Hepatocyte (in vitro differentiated cells): ENCODE measurements at regions not wholly inside any gene's neighbourhood (a gene's known extent, or its start where the extent isn't known, plus 50 kb on each side); places are given as distances from the start of the nearest gene placed in this dataset.

Experiments used
- DNase-seq: peaks from one replicate; pipeline ENCODE4 v3.0.0-alpha.2; 2016; ENCODE audit warnings: low spot score
- H2AFZ ChIP-seq: fragments of 200-600 bp; sonication (generic); 2 replicates; pipeline ENCODE4 v1.6.0; 2016; ENCODE audit warnings: antibody characterized with exemption, mild to moderate bottlenecking
- H3K27ac ChIP-seq: fragments of 200-600 bp; sonication (generic); 2 replicates; pipeline ENCODE4 v1.5.1; 2016; ENCODE audit warnings: mild to moderate bottlenecking
- H3K27me3 ChIP-seq: fragments of 200-600 bp; sonication (generic); 2 replicates; pipeline ENCODE4 v1.6.1; 2016
- H3K36me3 ChIP-seq: fragments of 200-600 bp; sonication (generic); replicated peaks from 2 replicates; pipeline ENCODE4 v1.5.1; 2016; ENCODE audit warnings: low read depth; ENCODE audit not compliant: insufficient read depth
- H3K4me1 ChIP-seq: fragments of 200-600 bp; sonication (generic); 2 replicates; pipeline ENCODE4 v1.5.1; 2016; ENCODE audit warnings: mild to moderate bottlenecking, moderate library complexity; ENCODE audit not compliant: insufficient read depth
- H3K4me2 ChIP-seq: fragments of 200-600 bp; sonication (generic); 2 replicates; pipeline ENCODE4 v1.6.0; 2016
- H3K4me3 ChIP-seq: fragments of 200-600 bp; sonication (generic); 2 replicates; pipeline ENCODE4 v1.5.1; 2016; ENCODE audit warnings: mild to moderate bottlenecking
- H3K79me2 ChIP-seq: fragments of 200-600 bp; sonication (generic); 2 replicates; pipeline ENCODE4 v1.6.0; 2017; ENCODE audit warnings: mild to moderate bottlenecking
- H3K9me2 ChIP-seq: fragments of 200-600 bp; sonication (generic); replicated peaks from 2 replicates; pipeline ENCODE4 v1.6.0; 2017; ENCODE audit warnings: mild to moderate bottlenecking; ENCODE audit not compliant: insufficient read depth
- H3K9me3 ChIP-seq: fragments of 200-600 bp; sonication (generic); 2 replicates; pipeline ENCODE4 v1.5.1; 2016; ENCODE audit warnings: low read depth, mild to moderate bottlenecking
- H4K20me1 ChIP-seq: fragments of 200-600 bp; sonication (generic); 2 replicates; pipeline ENCODE4 v1.6.0; 2016; ENCODE audit warnings: mild to moderate bottlenecking; ENCODE audit not compliant: insufficient read depth, poor library complexity, severe bottlenecking
- CTCF ChIP-seq: fragments of 200-600 bp; sonication (generic); IDR thresholded peaks from 2 replicates; pipeline ENCODE4 v1.5.1; 2016; ENCODE audit warnings: antibody characterized with exemption, mild to moderate bottlenecking; ENCODE audit not compliant: poor library complexity
- EZH2 ChIP-seq: fragments of 200-600 bp; sonication (generic); IDR thresholded peaks from 2 replicates; pipeline ENCODE4 v1.6.1; 2016; ENCODE audit warnings: antibody characterized with exemption, mild to moderate bottlenecking, borderline replicate concordance
- EZH2phosphoT487 ChIP-seq: fragments of 200-600 bp; sonication (generic); IDR thresholded peaks from one replicate; pipeline ENCODE4 v1.6.1; 2018; ENCODE audit warnings: antibody characterized with exemption, mild to moderate bottlenecking, low read depth, moderate library complexity; ENCODE audit not compliant: unreplicated experiment, severe bottlenecking
- WGBS: methylation state at CpG from one replicate; pipeline ENCODE4 v1.1.6; 2016; ENCODE audit warnings: low lambda C conversion rate; ENCODE audit errors: missing lambda C conversion rate; 5-methylcytosine and 5-hydroxymethylcytosine counted together

- Histone ChIP-seq H3K9me3 (no peaks in the 10 kb centered on the region), H4K20me1 (no peaks in the 10 kb centered on the region), H3K4me2 (no peak overlapping the region), H3K79me2 (no peaks in the 10 kb centered on the region), H3K27ac (no peak overlapping the region), H2AFZ (no peak overlapping the region), H3K4me1 (peaks cover 15% of the 10 kb centered on the region), H3K4me3 (no peak overlapping the region), H3K36me3 (no peaks in the 10 kb centered on the region), H3K27me3 (no peaks in the 10 kb centered on the region), H3K9me2 (no peaks in the 10 kb centered on the region)
- TF ChIP-seq EZH2 (no peak), EZH2phosphoT487 (no peak), CTCF (no peak)
- DNase-seq = no peak
These were observed 78.9 kb upstream of the RESF1 start for GRCh38 chr12:31880340-31880739.

GRCh38 chr12:31877884-31878283, 81.3 kb upstream of the RESF1 start:
- Histone ChIP-seq H3K27me3 (no peaks in the 10 kb centered on the region), H3K4me3 (no peak overlapping the region), H2AFZ (no peak overlapping the region), H4K20me1 (no peaks in the 10 kb centered on the region), H3K4me1 (peaks cover 15% of the 10 kb centered on the region), H3K36me3 (no peaks in the 10 kb centered on the region), H3K27ac (peak overlapping the region; percentile 76), H3K79me2 (no peaks in the 10 kb centered on the region), H3K9me3 (no peaks in the 10 kb centered on the region), H3K4me2 (no peak overlapping the region), H3K9me2 (no peaks in the 10 kb centered on the region)
- DNase-seq = no peak
- TF ChIP-seq EZH2phosphoT487 (no peak), EZH2 (no peak), CTCF (no peak)
- WGBS = 86% methylated on average over 1 of the region's 1 CpG

GRCh38 chr12:31876568-31877424, 82.4 kb upstream of the RESF1 start:
- no peaks in the 10 kb centered on the region for H3K36me3 ChIP-seq
- no peaks in the 10 kb centered on the region for H4K20me1 ChIP-seq
- peak overlapping the region; percentile 61 for H2AFZ ChIP-seq
- peak overlapping the region; percentile 76 for H3K27ac ChIP-seq
- WGBS = 33% methylated on average over 13 of the region's 13 CpGs
- no peaks in the 10 kb centered on the region for H3K79me2 ChIP-seq
- TF ChIP-seq EZH2 (no peak), EZH2phosphoT487 (no peak), CTCF (no peak)
- H3K27me3 ChIP-seq = no peaks in the 10 kb centered on the region
- H3K9me2 ChIP-seq = no peaks in the 10 kb centered on the region
- peak; percentile 18 for DNase-seq
- H3K4me3 ChIP-seq = no peak overlapping the region
- H3K4me2 ChIP-seq = peak overlapping the region; percentile 16
- no peaks in the 10 kb centered on the region for H3K9me3 ChIP-seq
- peaks cover 15% of the 10 kb centered on the region for H3K4me1 ChIP-seq
